ENCODE measurements at regions not wholly inside any gene's neighbourhood (a gene's known extent, or its start where the extent isn't known, plus 50 kb on each side); places are given as distances from the start of the nearest gene placed in this dataset.

- peaks cover 74 to 81% of the 10 kb centered on the region in 2 donors for H3K4me1 ChIP-seq
- no peak for TF ChIP-seq POLR2A (IDR thresholded peaks at IDR 0.05)
- TF ChIP-seq CTCF (IDR thresholded peaks at IDR 0.05 in 4 of 5, conservative IDR thresholded peaks at IDR 0.05 in 1 of 5), result no peak
- DNase-seq (no peak), ATAC-seq (peak in 1 of 2 donors; percentile 34)
- H3K27ac ChIP-seq, result peak overlapping the region; percentile 68 to 90 (median 80)
- in situ Hi-C loops (cut with MboI; ENCODE audit: low sequenced_read_pairs in 4 of 4) (loop anchor here in 2 of 4 donors (10.0 to 25.0 kb wide), 2 partner anchors 170 to 172 kb away; no protein-coding TSS in a partner anchor), intact Hi-C loops (cut with DNase I; ENCODE audit: low total_unique reads) (loop anchor here (2.0 to 10.0 kb wide), 6 partner anchors 85 to 565 kb away; partner anchors contain the start of genes SCAF11 and SLC38A1)
- H3K27me3 ChIP-seq, result no peaks in the 10 kb centered on the region
- no peak overlapping the region for H3K4me3 ChIP-seq
- no peaks in the 10 kb centered on the region for H3K9me3 ChIP-seq
- no peaks in the 10 kb centered on the region for H3K36me3 ChIP-seq
Measured at GRCh38 chr12:46556819-46557524, 184.4 kb upstream of the SLC38A2 start.

- peak overlapping the region in 1 of 4 donors; percentile 0 for H3K4me3 ChIP-seq
- peak; percentile 43 to 89 for ATAC-seq
- H3K9me3 ChIP-seq, result no peaks in the 10 kb centered on the region
- intact Hi-C loops (cut with DNase I; ENCODE audit: low total_unique reads) (loop anchor here (2.0 to 10.0 kb wide), 6 partner anchors 84 to 564 kb away; partner anchors contain the start of genes SCAF11 and SLC38A1), in situ Hi-C loops (cut with MboI; ENCODE audit: low sequenced_read_pairs in 4 of 4) (loop anchor here in 2 of 4 donors (10.0 to 25.0 kb wide), 2 partner anchors 169 to 171 kb away; no protein-coding TSS in a partner anchor)
- no peaks in the 10 kb centered on the region for H3K36me3 ChIP-seq
- H3K27ac ChIP-seq, result peak overlapping the region; percentile 68 to 90 (median 80)
- peaks cover 72 to 82% of the 10 kb centered on the region in 2 donors for H3K4me1 ChIP-seq
- no peaks in the 10 kb centered on the region for H3K27me3 ChIP-seq
- TF ChIP-seq POLR2A (IDR thresholded peaks at IDR 0.05), result peak in 1 of 2 donors; percentile 34
- TF ChIP-seq CTCF (IDR thresholded peaks at IDR 0.05 in 4 of 5, conservative IDR thresholded peaks at IDR 0.05 in 1 of 5), result no peak
- DNase-seq, result peak in 1 of 2 donors; percentile 40
Measured at GRCh38 chr12:46556105-46556559, 183.6 kb upstream of the SLC38A2 start.

GRCh38 chr12:46555406-46555852 is 182.9 kb upstream of the SLC38A2 start:
- intact Hi-C loops (cut with DNase I; ENCODE audit: low total_unique reads) (loop anchor here (5.0 to 10.0 kb wide), 5 partner anchors 83 to 563 kb away; partner anchors contain the start of genes SCAF11 and SLC38A1), in situ Hi-C loops (cut with MboI; ENCODE audit: low sequenced_read_pairs in 4 of 4) (loop anchor here in 2 of 4 donors (10.0 to 25.0 kb wide), 2 partner anchors 168 to 171 kb away; no protein-coding TSS in a partner anchor)
- peak overlapping the region; percentile 68 to 90 (median 80) for H3K27ac ChIP-seq
- H3K9me3 ChIP-seq, result no peaks in the 10 kb centered on the region
- H3K27me3 ChIP-seq, result no peaks in the 10 kb centered on the region
- peaks cover 66 to 76% of the 10 kb centered on the region in 2 donors for H3K4me1 ChIP-seq
- H3K36me3 ChIP-seq, result no peaks in the 10 kb centered on the region
- no peak for TF ChIP-seq POLR2A (IDR thresholded peaks at IDR 0.05)
- no peak for TF ChIP-seq CTCF (IDR thresholded peaks at IDR 0.05 in 4 of 5, conservative IDR thresholded peaks at IDR 0.05 in 1 of 5)
- DNase-seq (no peak), ATAC-seq (no peak)
- peak overlapping the region in 1 of 4 donors; percentile 0 for H3K4me3 ChIP-seq

- in situ Hi-C loops (cut with MboI; ENCODE audit: low sequenced_read_pairs in 4 of 4) (loop anchor here in 2 of 4 donors (10.0 to 25.0 kb wide), 2 partner anchors 167 to 170 kb away; no protein-coding TSS in a partner anchor), intact Hi-C loops (cut with DNase I; ENCODE audit: low total_unique reads) (loop anchor here (10.0 kb wide), 1 partner anchor 220 kb away; no protein-coding TSS in a partner anchor)
- Histone ChIP-seq H3K4me3 (no peak overlapping the region), H3K9me3 (no peaks in the 10 kb centered on the region), H3K36me3 (no peaks in the 10 kb centered on the region), H3K27ac (peak overlapping the region; percentile 68 to 90 (median 80)), H3K27me3 (no peaks in the 10 kb centered on the region), H3K4me1 (peaks cover 60 to 71% of the 10 kb centered on the region in 2 donors)
- DNase-seq (no peak), ATAC-seq (no peak)
- TF ChIP-seq POLR2A (IDR thresholded peaks at IDR 0.05) (no peak), CTCF (IDR thresholded peaks at IDR 0.05 in 4 of 5, conservative IDR thresholded peaks at IDR 0.05 in 1 of 5) (no peak)
Measured at GRCh38 chr12:46554460-46554859, 181.9 kb upstream of the SLC38A2 start.
